T47D (cell line): ENCODE measurements at regions not wholly inside any gene's neighbourhood (a gene's known extent, or its start where the extent isn't known, plus 50 kb on each side); places are given as distances from the start of the nearest gene placed in this dataset.

Source experiments
- DNase-seq, 2 experiments: peaks; one replicate each; pipeline versions ENCODE4 v3.0.0 to v3.0.0-alpha.2; 2011 to 2012; ENCODE audit warnings: low read depth in 1 of 2, low spot score in 1 of 2
- JUND ChIP-seq: IDR thresholded peaks from 2 replicates; pipeline ENCODE4 v1.6.1; 2012; ENCODE audit warnings: low read depth
- in situ Hi-C: cut with HindIII; loops from 2 replicates; pipeline ENCODE4 v1.10.0; 2016; ENCODE audit warnings: low sequenced_read_pairs, low pct_unique_long_range_greater_than_20kb

DNA sequence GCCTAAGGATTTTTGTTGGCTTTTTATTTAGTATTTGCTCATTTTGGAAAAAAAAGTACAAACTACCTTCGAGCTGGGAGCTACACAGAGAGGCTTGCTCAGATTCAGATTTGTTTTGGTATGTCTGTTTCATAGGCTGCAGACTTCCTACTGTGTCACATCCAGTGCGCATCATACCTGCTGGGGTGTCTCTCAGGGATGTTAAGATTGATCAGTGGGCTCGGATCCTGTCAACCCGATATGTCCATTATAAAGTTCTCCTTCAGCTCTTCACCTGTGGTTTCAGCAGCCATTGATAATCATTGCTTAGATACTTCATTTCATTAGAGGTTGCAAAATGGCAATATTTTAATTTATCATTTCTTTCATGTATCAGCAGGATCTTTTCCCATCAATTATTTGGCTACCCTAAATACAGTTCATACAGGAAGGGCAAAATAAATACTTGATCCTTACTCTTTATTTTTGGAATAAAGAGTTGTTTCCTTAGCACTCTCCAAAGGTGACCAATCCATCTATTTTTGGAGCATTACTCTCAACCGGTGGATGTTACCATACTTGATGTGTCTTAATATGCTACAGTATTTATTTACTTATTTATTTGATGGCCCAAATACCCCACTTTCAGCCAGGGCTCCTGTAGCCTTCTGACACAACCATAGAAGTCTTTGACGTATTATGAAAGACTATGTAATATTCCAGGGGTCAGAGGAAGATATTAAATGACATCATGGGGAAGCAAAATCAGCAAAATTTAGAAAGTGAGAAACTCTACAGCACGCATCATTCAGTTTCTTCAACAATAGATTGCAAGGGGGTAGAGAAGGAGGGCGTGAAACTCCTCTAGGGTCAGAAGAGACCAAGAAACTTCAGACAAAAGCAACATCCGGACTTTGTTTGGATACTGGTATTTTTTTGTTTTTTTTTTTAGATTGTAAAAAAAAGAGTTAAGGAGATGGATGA, 55.3 kb upstream of the HNRNPU start:
- DNase-seq, result no peak
- in situ Hi-C loops, result no loop called here
- no peak for TF ChIP-seq JUND

- in situ Hi-C loops, result no loop called here
- no peak for TF ChIP-seq JUND
- DNase-seq, result peak; percentile 51 to 57
Observed at GRCh38 chr1:244918421-244919319, 54.3 kb upstream of the HNRNPU start.

GRCh38 chr1:244917073-244917670, 52.8 kb upstream of the HNRNPU start:
- DNase-seq, result no peak
- in situ Hi-C loops, result no loop called here
- no peak for TF ChIP-seq JUND

DNA sequence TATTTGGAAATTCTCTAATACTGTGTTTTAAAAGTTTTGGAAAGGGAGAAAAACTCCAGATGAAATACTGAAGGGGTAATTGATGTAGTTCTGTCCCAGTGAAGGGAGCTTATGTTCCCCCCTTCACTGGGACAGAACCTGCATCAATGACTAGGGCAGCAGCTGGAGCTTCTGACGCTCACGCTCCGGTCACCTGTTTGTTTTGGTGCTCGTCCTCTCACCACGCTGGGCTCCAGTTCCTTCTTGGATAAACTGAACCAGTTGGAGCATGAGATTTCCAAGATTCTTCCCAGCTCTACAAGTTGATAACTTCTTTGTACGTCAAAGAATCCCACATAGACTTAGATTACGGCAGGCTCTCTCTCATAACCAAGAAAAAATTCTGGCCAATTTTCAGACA, 51.4 kb upstream of the HNRNPU start:
- in situ Hi-C loops, result no loop called here
- no peak for DNase-seq
- TF ChIP-seq JUND, result no peak

GRCh38 chr1:244914761-244915160, 50.4 kb upstream of the HNRNPU start:
- no peak for TF ChIP-seq JUND
- in situ Hi-C loops, result no loop called here
- no peak for DNase-seq
